Neural cell (in vitro differentiated cells): ENCODE measurements at regions not wholly inside any gene's neighbourhood (a gene's known extent, or its start where the extent isn't known, plus 50 kb on each side); places are given as distances from the start of the nearest gene placed in this dataset.

Experiments
- H2AFZ ChIP-seq: fragments of 200-600, 300-800 bp; sonication (generic), shearing (Covaris generic); 2 replicates; pipeline ENCODE4 v1.6.0; 2014; ENCODE audit warnings: low read depth, mild to moderate bottlenecking, antibody characterized with exemption, low read length, moderate library complexity
- H3F3A ChIP-seq: fragments of 200-600 bp; shearing (Covaris generic); 2 replicates; pipeline ENCODE4 v1.6.1; 2016; ENCODE audit warnings: mild to moderate bottlenecking, moderate library complexity, mixed read lengths, antibody characterized with exemption, low read length; ENCODE audit not compliant: insufficient read depth, poor library complexity, severe bottlenecking
- H3K27ac ChIP-seq: fragments of 200-600, 300-800 bp; sonication (generic), shearing (Covaris generic); 2 replicates; pipeline ENCODE4 v1.5.1; 2014; ENCODE audit warnings: mild to moderate bottlenecking, low read length, moderate library complexity
- H3K27me3 ChIP-seq: fragments of 300-800, 200-600 bp; sonication (generic), shearing (Covaris generic); 2 replicates; pipeline ENCODE4 v1.6.0; 2014; ENCODE audit warnings: mild to moderate bottlenecking, low read depth, low read length, moderate library complexity; ENCODE audit not compliant: insufficient read depth
- H3K36me3 ChIP-seq: fragments of 300-800, 200-600 bp; sonication (generic), shearing (Covaris generic); 2 replicates; pipeline ENCODE4 v1.5.1; 2014; ENCODE audit warnings: mild to moderate bottlenecking, antibody characterized with exemption, low read length, moderate library complexity; ENCODE audit not compliant: insufficient read depth
- H3K4me2 ChIP-seq: fragments of 300-800, 200-600 bp; sonication (generic), shearing (Covaris generic); 2 replicates; pipeline ENCODE4 v1.6.0; 2014; ENCODE audit warnings: mild to moderate bottlenecking, low read length
- H3K4me3 ChIP-seq: fragments of 300-800, 200-600 bp; sonication (generic), shearing (Covaris generic); 2 replicates; pipeline ENCODE4 v1.5.1; 2014; ENCODE audit warnings: mild to moderate bottlenecking, low read length, moderate library complexity
- H3K79me2 ChIP-seq: fragments of 200-600 bp; shearing (Covaris generic); replicated peaks from 2 replicates; pipeline ENCODE4 v1.6.0; 2014; ENCODE audit warnings: mild to moderate bottlenecking, low read length, moderate library complexity; ENCODE audit not compliant: insufficient read depth
- H3K9ac ChIP-seq: fragments of 300-800, 200-600 bp; sonication (generic), shearing (Covaris generic); 2 replicates; pipeline ENCODE4 v1.6.1; 2016; ENCODE audit warnings: mild to moderate bottlenecking, low read length, mixed read lengths
- H3K9me2 ChIP-seq: fragments of 200-600 bp; shearing (Covaris generic); 2 replicates; pipeline ENCODE4 v1.6.1; 2016; ENCODE audit warnings: mild to moderate bottlenecking, low read length, mixed read lengths; ENCODE audit not compliant: insufficient read depth
- H3K9me3 ChIP-seq: fragments of 200-600, 300-800 bp; sonication (generic), shearing (Covaris generic); 2 replicates; pipeline ENCODE4 v1.6.1; 2016; ENCODE audit warnings: mild to moderate bottlenecking, mixed run types, low read length, moderate library complexity, mixed read lengths
- H4K20me1 ChIP-seq: fragments of 200-600 bp; shearing (Covaris generic); 2 replicates; pipeline ENCODE4 v1.6.1; 2016; ENCODE audit warnings: mild to moderate bottlenecking, mixed run types; ENCODE audit not compliant: insufficient read depth
- EP300 ChIP-seq: fragments of 450-650 bp; conservative IDR thresholded peaks from 2 replicates; pipeline ENCODE4 v1.6.1; 2014; ENCODE audit warnings: antibody characterized with exemption, mild to moderate bottlenecking, moderate library complexity; ENCODE audit not compliant: poor library complexity, severe bottlenecking
- EZH2 ChIP-seq: fragments of 200-600, 300-800 bp; shearing (Covaris generic), sonication (generic); IDR thresholded peaks from 2 replicates; pipeline ENCODE4 v1.6.1; 2014; ENCODE audit warnings: antibody characterized with exemption, low read length, borderline replicate concordance, mild to moderate bottlenecking; ENCODE audit not compliant: insufficient read depth, poor library complexity, severe bottlenecking
- MXI1 ChIP-seq: fragments of 450-650 bp; conservative IDR thresholded peaks from 2 replicates; pipeline ENCODE4 v1.6.1; 2014; ENCODE audit warnings: antibody characterized with exemption, mild to moderate bottlenecking; ENCODE audit not compliant: poor library complexity, severe bottlenecking
- POLR2AphosphoS5 ChIP-seq: IDR thresholded peaks from 2 replicates; pipeline ENCODE4 v1.6.1; 2012
- RAD21 ChIP-seq: fragments of 450-650 bp; conservative IDR thresholded peaks from 2 replicates; pipeline ENCODE4 v1.6.1; 2014; ENCODE audit warnings: antibody characterized with exemption, mild to moderate bottlenecking, moderate library complexity
- SMC3 ChIP-seq: fragments of 450-650 bp; conservative IDR thresholded peaks from 2 replicates; pipeline ENCODE4 v1.6.1; 2014; ENCODE audit warnings: antibody characterized with exemption, mild to moderate bottlenecking, moderate library complexity; ENCODE audit not compliant: poor library complexity
- TAF1 ChIP-seq: IDR thresholded peaks from 2 replicates; pipeline ENCODE4 v1.6.1; 2012; ENCODE audit warnings: low read depth
- TF ChIP-seq, protein P1 (sequence below): fragments of 450-650 bp; IDR thresholded peaks from 2 replicates; pipeline ENCODE4 v1.5.1; 2014; ENCODE audit warnings: antibody characterized with exemption, mild to moderate bottlenecking, moderate library complexity; ENCODE audit not compliant: poor library complexity, severe bottlenecking
- TF ChIP-seq, protein P2 (sequence below): IDR thresholded peaks from 2 replicates; pipeline ENCODE4 v1.6.1; 2012; ENCODE audit warnings: borderline replicate concordance

DNA sequence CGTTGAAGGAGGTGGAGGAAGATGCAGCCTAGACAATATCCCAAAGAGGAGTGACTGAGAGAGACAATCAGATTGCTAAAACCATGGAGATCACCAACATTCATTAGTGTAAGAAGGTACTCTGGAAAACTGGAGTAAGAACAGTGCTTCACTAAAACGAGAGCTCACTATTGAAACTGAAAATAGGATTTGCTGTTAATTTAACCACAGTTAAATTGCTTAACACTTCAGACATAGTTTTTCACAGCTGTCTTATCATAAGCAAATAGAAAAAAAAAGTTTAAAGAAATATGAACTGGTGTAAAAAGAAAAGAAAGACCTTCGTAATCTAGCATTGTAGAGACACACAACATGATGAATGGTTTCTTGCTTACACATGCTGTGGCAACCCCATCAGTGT, 1049.8 kb upstream of the CHAC2 start:
- no peaks in the 10 kb centered on the region for H3F3A ChIP-seq
- H3K4me3 ChIP-seq: no peak overlapping the region
- no peaks in the 10 kb centered on the region for H4K20me1 ChIP-seq
- no peaks in the 10 kb centered on the region for H3K9me3 ChIP-seq
- no peak for TF ChIP-seq POLR2AphosphoS5
- TF ChIP-seq, protein P1, sequence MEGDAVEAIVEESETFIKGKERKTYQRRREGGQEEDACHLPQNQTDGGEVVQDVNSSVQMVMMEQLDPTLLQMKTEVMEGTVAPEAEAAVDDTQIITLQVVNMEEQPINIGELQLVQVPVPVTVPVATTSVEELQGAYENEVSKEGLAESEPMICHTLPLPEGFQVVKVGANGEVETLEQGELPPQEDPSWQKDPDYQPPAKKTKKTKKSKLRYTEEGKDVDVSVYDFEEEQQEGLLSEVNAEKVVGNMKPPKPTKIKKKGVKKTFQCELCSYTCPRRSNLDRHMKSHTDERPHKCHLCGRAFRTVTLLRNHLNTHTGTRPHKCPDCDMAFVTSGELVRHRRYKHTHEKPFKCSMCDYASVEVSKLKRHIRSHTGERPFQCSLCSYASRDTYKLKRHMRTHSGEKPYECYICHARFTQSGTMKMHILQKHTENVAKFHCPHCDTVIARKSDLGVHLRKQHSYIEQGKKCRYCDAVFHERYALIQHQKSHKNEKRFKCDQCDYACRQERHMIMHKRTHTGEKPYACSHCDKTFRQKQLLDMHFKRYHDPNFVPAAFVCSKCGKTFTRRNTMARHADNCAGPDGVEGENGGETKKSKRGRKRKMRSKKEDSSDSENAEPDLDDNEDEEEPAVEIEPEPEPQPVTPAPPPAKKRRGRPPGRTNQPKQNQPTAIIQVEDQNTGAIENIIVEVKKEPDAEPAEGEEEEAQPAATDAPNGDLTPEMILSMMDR: no peak
- TF ChIP-seq SMC3: no peak
- no peak for TF ChIP-seq MXI1
- no peak for TF ChIP-seq TAF1
- TF ChIP-seq RAD21: no peak
- TF ChIP-seq EP300: no peak
- TF ChIP-seq, protein P2, sequence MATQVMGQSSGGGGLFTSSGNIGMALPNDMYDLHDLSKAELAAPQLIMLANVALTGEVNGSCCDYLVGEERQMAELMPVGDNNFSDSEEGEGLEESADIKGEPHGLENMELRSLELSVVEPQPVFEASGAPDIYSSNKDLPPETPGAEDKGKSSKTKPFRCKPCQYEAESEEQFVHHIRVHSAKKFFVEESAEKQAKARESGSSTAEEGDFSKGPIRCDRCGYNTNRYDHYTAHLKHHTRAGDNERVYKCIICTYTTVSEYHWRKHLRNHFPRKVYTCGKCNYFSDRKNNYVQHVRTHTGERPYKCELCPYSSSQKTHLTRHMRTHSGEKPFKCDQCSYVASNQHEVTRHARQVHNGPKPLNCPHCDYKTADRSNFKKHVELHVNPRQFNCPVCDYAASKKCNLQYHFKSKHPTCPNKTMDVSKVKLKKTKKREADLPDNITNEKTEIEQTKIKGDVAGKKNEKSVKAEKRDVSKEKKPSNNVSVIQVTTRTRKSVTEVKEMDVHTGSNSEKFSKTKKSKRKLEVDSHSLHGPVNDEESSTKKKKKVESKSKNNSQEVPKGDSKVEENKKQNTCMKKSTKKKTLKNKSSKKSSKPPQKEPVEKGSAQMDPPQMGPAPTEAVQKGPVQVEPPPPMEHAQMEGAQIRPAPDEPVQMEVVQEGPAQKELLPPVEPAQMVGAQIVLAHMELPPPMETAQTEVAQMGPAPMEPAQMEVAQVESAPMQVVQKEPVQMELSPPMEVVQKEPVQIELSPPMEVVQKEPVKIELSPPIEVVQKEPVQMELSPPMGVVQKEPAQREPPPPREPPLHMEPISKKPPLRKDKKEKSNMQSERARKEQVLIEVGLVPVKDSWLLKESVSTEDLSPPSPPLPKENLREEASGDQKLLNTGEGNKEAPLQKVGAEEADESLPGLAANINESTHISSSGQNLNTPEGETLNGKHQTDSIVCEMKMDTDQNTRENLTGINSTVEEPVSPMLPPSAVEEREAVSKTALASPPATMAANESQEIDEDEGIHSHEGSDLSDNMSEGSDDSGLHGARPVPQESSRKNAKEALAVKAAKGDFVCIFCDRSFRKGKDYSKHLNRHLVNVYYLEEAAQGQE: no peak
- TF ChIP-seq EZH2: no peak
- no peaks in the 10 kb centered on the region for H3K9me2 ChIP-seq
- no peak overlapping the region for H3K9ac ChIP-seq
- H2AFZ ChIP-seq: no peak overlapping the region
- H3K27ac ChIP-seq: no peak overlapping the region
- H3K36me3 ChIP-seq: no peaks in the 10 kb centered on the region
- H3K79me2 ChIP-seq: no peaks in the 10 kb centered on the region
- no peaks in the 10 kb centered on the region for H3K27me3 ChIP-seq
- no peak overlapping the region for H3K4me2 ChIP-seq

DNA sequence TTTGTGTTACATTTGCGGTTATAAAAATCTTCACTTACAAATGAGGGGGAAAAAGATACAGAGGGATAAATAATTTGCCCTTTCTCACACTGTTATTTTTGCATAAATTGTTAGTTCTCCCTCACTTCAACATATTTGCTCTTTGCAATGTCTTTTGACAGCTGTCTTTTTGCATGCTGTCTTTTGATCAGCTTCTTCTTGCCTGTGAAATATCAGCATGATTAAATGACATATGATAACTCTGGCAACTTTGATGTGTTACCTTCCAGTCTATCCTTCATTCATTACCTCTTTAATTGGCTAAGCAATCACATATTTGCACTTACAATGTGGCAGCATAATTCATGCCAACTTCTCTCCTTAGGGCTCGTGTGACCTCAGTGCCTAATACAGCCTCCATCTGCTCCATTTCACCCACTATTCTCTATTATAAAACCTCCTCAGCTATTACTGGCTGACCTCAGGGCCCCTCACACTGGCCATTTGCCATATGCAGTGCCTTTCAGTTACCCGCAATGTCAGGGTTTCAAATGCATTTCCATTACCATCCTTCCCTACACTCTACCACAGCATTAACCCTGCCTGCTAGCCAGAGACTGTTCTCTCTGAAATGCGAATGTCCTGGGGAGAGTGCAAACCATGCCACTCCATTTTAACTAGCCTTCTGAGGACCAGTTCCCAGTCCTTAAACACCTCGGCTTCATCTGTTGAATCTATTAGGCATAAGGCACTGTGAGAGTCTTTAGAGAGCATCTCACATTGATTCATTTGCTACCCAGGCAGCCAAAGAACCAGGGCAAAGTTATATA, 1056.6 kb upstream of the CHAC2 start:
- H4K20me1 ChIP-seq: no peaks in the 10 kb centered on the region
- no peak overlapping the region for H3K9ac ChIP-seq
- no peak overlapping the region for H3K4me2 ChIP-seq
- no peak overlapping the region for H3K27ac ChIP-seq
- no peak overlapping the region for H3K4me3 ChIP-seq
- no peaks in the 10 kb centered on the region for H3F3A ChIP-seq
- no peaks in the 10 kb centered on the region for H3K9me3 ChIP-seq
- peak; percentile 90 for TF ChIP-seq EP300
- peak; percentile 54 for TF ChIP-seq POLR2AphosphoS5
- TF ChIP-seq RAD21: no peak
- TF ChIP-seq EZH2: no peak
- no peaks in the 10 kb centered on the region for H3K27me3 ChIP-seq
- H3K9me2 ChIP-seq: no peaks in the 10 kb centered on the region
- H3K36me3 ChIP-seq: no peaks in the 10 kb centered on the region
- H2AFZ ChIP-seq: no peak overlapping the region
- H3K79me2 ChIP-seq: no peaks in the 10 kb centered on the region
